Right renal pelvis (tissue), 4 donors: ENCODE measurements at regions not wholly inside any gene's neighbourhood (a gene's known extent, or its start where the extent isn't known, plus 50 kb on each side); places are given as distances from the start of the nearest gene placed in this dataset.

ENCODE experiments used
- DNase-seq, 4 donors: peaks; one replicate each; pipeline ENCODE4 v3.0.0-alpha.2; 2013; ENCODE audit warnings: low read depth in 4 of 4, low spot score in 3 of 4, missing footprints in 1 of 4

- no peak for DNase-seq
Observed at GRCh38 chr5:68770551-68770950, 323.3 kb upstream of the SLC30A5 start.

DNA sequence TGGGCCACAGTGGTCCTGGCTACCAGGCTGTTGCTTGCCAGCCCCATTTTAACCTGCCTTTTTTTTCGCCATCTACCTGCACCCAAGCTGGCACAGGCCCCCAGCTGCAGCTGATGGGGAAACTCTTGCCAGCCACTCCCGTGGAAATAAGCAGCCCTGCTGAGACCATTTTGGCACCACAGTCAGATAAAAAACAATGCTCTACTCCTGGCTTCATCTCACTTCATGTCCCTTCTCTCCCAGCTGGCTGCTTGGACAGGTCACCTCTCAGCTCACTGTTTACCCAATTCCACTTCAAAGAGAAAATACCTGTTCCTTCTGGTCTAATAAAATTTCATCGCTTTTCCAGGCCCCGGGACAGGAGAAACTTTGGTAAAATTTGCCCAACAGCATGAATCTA is 322.6 kb upstream of the SLC30A5 start:
- no peak for DNase-seq

- no peak for DNase-seq
Observed at GRCh38 chr5:68771732-68772131, 322.1 kb upstream of the SLC30A5 start.

GRCh38 chr5:68776381-68776780 is 317.4 kb upstream of the SLC30A5 start:
- no peak for DNase-seq

DNA sequence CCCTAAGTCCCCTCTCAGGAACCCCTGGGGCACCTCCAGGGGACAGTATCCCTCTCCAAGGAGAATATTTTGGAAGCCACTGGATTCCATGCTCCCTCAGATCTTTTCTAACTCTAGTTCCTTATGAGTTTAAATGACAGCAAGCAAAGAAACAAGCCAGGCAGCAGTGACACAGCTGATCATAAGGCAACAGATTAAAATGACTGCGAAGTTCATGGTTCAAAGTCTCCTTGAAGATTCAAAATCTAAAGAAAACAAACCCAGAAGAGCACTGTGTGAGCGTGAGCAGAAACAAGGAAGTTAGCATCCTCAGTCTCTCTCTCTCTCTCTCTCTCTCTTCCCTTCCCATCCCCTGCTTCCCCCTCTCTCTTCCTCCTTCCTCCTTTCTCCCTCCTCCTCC is 316.7 kb upstream of the SLC30A5 start:
- DNase-seq = no peak

GRCh38 chr5:68778484-68778883 is 315.3 kb upstream of the SLC30A5 start:
- DNase-seq = no peak

- DNase-seq = no peak
Observed at GRCh38 chr5:68780299-68780955, 313.4 kb upstream of the SLC30A5 start.

- no peak for DNase-seq
Observed at GRCh38 chr5:68793074-68793473, 300.7 kb upstream of the SLC30A5 start.

DNA sequence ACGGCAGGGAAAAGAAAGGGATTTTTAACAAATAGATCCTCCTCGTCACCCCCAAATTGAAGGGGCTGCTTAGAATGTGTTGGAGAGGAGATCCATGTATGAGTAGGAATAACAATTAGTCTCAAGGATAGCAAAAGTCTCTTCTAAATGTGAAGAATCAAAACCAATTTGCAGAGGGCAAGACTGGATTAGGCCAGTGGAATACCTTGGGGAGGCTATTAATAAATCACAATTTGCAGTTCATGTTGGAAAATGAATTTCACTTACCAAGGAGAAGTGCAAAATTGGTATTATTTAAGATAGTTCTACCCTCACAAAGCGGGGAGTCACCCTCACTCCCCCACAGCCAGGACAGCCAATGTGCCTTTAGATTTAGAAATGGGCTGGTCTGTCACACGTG is 299.8 kb upstream of the SLC30A5 start:
- DNase-seq = no peak

DNA sequence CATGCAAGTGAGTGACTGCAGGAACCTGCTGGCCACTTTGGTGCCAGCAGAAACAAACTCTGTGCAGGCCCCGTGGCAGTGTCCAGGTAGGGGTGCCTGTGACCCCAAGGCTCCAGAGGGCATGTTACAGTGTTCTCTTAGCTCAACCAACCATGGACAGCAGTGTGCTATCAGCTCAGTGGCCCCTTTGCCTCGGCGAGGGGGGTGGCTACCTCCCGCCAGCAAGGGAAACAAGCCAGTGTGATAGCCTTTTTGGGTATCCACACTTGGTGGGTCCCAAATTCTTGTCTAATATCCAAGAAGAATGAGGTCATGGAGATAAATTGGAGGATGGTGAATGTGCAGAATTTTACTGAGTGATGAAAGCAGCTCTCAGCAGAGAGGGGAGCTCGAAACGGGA is 298.6 kb upstream of the SLC30A5 start:
- no peak for DNase-seq

GRCh38 chr5:68798877-68799843 is 294.7 kb upstream of the SLC30A5 start:
- DNase-seq = no peak

DNA sequence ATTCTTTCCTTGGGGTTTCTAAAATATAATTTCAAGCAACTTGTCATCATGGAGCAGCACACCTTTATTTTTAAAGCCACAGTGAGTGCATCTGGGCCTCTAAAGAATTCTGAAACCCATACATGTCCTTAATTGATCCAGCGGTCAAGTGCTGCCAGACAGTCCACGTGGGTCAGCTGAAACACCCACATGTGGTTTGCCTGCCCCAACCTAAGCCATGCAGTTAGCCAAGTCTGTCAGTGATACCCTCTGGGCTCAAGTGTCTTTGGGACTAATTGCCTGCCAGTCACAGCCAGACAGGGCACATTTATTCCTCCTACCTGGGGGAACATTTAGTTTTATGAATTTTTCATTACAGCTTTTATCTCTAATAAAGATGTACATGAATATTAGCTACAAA is 291.4 kb upstream of the SLC30A5 start:
- no peak for DNase-seq

- DNase-seq = no peak
Observed at GRCh38 chr5:68803881-68804319, 289.9 kb upstream of the SLC30A5 start.

- no peak for DNase-seq
Observed at GRCh38 chr5:68804343-68804742, 289.5 kb upstream of the SLC30A5 start.

DNA sequence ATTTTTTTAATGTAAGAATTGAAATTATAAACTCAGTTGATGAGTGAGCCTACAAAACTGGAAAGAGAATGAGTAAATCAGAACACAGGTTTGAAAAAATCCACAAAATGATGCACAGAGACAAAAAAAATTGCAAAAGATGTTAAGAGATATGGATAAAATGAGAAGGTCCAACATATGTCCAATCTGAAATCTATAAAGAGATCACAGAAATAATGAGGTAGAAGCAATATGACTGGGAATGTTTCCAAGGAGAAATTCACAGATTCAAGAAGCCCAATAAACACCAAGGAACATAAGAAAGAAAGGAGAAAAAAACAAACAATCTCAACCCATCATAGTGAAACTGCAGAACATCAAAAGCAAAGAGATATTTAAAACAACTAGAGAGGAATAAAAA is 288.4 kb upstream of the SLC30A5 start:
- DNase-seq = no peak

DNA sequence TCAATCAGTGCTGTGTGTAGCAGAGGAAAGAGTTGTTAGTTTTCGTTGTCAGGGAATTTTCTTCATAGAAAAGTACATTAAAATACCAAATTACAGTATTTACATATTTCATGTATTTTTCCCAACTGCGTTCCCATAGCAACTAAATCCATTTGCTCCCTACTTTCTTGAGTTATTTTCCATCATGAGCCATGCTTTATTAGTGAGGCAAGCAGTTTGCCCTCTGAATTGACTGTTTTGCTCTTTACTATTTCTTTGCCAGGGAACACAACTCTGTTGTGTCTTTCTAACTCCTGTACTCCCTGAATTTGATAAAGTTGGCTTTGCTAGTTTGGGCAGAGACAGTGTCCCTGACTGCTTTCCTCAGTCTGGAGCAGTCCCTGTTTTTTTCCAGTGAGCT is 276.2 kb upstream of the SLC30A5 start:
- DNase-seq = no peak

DNA sequence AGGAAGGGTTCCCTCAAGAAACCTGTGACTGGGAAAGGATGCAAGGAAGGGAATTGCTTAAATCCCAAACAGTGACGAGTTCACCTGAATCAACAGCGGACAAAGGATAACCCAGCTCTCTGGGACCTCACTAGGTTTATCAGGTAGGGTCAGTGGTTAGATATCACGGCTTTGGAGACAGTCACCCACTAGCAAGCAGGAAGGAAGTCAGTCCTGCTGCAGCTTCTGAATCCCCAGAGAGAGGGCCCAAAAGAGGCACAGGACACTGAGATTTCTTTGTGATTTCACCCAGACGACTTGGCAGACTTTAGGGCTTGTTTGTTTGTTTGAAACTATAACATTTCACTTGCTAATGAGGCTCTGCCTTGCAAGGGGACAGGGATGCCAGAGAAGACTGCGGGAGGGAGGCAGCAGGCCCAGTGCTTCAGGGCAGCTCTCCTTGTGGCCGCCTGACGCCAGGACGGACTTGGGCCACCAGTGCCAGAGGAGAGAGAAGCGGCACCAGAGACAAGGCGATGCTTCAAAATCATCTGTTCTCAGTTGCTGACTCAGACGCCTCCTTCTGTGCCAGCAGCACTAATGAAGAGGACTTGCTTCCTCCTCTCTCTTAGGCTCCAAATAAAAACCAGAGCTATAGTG is 275.6 kb upstream of the SLC30A5 start:
- DNase-seq = no peak

DNA sequence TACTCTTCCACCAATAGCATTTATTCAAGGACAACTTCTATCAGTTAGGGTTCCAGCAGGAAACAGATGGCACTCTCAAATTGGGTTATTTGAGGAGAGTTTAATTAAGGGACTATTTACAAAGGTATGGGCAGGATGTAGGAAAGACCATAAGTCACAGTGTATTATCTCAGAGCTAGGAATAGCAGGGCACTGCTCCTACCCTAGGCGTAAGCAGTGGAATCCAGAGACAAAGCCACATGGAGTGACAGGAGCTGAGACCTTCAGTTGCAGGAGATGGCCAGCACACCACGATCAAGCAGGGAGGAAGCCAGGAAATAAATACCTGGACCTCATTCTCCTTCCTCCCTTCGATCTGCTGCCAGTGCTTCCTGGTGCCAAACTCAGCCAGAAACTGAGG is 274.9 kb upstream of the SLC30A5 start:
- no peak for DNase-seq

DNA sequence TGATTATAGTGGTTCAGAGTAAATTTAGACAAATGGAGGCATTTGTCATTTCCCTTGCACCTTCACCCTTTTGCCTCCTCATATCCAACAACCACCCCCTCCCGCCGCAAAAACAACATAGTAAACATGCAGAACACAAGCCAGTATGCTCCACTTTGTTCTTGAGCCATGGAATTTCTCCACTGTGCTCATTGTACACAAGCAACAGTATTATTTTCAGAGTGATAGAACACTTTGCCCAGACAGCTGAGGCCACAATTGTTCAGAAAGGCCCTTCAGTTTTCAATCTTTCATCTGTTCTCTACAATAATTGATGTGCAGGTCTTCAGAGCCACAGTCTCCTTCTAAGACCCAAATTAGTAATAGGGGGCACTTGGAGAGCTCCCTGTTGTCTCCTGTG is 272.8 kb upstream of the SLC30A5 start:
- DNase-seq = no peak

GRCh38 chr5:68822796-68823195 is 271.0 kb upstream of the SLC30A5 start:
- DNase-seq = no peak

DNA sequence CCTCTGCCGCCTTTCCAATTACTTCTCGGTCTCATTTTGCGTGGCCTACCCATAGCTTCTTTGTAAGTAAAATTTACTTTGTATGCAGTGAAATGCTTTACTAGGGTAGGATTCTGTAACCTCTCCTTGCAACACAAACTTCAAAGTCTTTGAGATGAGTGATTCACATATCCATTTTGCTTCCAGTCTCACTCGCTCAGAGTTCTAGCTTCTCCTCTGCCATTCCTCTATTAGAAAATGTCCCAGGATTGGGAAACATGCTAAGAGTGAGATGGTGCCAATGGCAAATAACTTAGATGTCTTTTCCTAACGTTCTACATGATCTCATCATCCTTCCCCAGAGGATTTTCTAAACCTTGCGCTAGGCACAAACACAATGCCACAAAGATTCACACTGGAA is 270.5 kb upstream of the SLC30A5 start:
- DNase-seq = no peak
